K562 (cell line): ENCODE measurements at regions not wholly inside any gene's neighbourhood (a gene's known extent, or its start where the extent isn't known, plus 50 kb on each side); places are given as distances from the start of the nearest gene placed in this dataset.

Source experiments
- ATAC-seq: fragments of 200-7000 bp; cut with Tn5 transposase; 3 replicates; pipeline ENCODE4 v1.9.1; 2020; ENCODE audit warnings: moderate library complexity
- BruUV-seq: library from RNA; stranded (reverse); fragments of 400-500 nt; replicated peaks from 2 replicates; lab custom pipeline; 2021; lab: Mats Ljungman, UMichigan
- CTCF ChIA-PET: fragments of 300-600 bp; formaldehyde crosslinking; extraction: SDS; loops from one replicate; lab custom pipeline; 2021; ENCODE audit warnings: low intra/inter-chr PET ratio; lab: Yijun Ruan, JAX
- POLR2A ChIA-PET: fragments of 300-600, 350-650 bp; sonication (Branson Sonifier 250); formaldehyde crosslinking; extraction: SDS; loops from one replicate; lab custom pipeline; 2021; ENCODE audit warnings: antibody characterized with exemption, inconsistent platforms; lab: Yijun Ruan, JAX
- DNase-seq, 4 experiments: peaks; one replicate each; pipeline versions ENCODE4 v3.0.0 to v3.0.0-alpha.2; 2011 to 2018; ENCODE audit warnings: low spot score in 3 of 4, mixed read lengths in 3 of 4; ENCODE audit errors: extremely low read depth in 1 of 4
- FAIRE-seq: peaks from 2 replicates; lab custom pipeline; 2011; peaks lifted over from hg19 to GRCh38; lab: Jason Lieb, UNC
- H2AFZ ChIP-seq: 2 replicates; pipeline ENCODE4 v1.6.0; 2011; ENCODE audit warnings: low read depth, low read length, control low read depth, inconsistent platforms
- H3K27ac ChIP-seq: fragments of 200-600 bp; 3 replicates; pipeline ENCODE4 v1.8.0; 2011; ENCODE audit warnings: low read depth, mild to moderate bottlenecking, control low read depth, inconsistent platforms, low read length, moderate library complexity, mixed read lengths; ENCODE audit errors: extremely low read depth
- H3K27me3 ChIP-seq, 2 experiments: fragments of 300-600 bp in 1 of 2; 2 replicates in 1 of 2; 3 replicates in 1 of 2; pipeline versions ENCODE4 v1.6.0 to v1.8.0; 2011; ENCODE audit warnings: inconsistent platforms in 2 of 2, low read length in 2 of 2, mild to moderate bottlenecking in 1 of 2, mixed read lengths in 1 of 2, moderate library complexity in 1 of 2; ENCODE audit not compliant: control insufficient read depth in 2 of 2, insufficient read depth in 2 of 2
- H3K36me3 ChIP-seq: fragments of 300-600 bp; 3 replicates; pipeline ENCODE4 v1.8.0; 2011; ENCODE audit warnings: mild to moderate bottlenecking, low read length, inconsistent platforms; ENCODE audit not compliant: control insufficient read depth, insufficient read depth
- H3K4me1 ChIP-seq, 2 experiments: fragments of 200-600 bp in 1 of 2; replicated peaks in 1 of 2; 2 replicates in 1 of 2; 3 replicates in 1 of 2; pipeline versions ENCODE4 v1.5.1 to v1.8.0; 2011; ENCODE audit warnings: inconsistent platforms in 2 of 2, low read length in 2 of 2, mild to moderate bottlenecking in 1 of 2, mixed read lengths in 1 of 2, moderate library complexity in 1 of 2; ENCODE audit not compliant: control insufficient read depth in 2 of 2, insufficient read depth in 2 of 2
- H3K4me2 ChIP-seq: 2 replicates; pipeline ENCODE4 v1.6.1; 2011; ENCODE audit warnings: low read length, control low read depth, inconsistent platforms, mixed read lengths; ENCODE audit not compliant: insufficient read depth
- H3K4me3 ChIP-seq: fragments of 200-600 bp; sonication (generic), shearing (Covaris generic); 2 replicates; pipeline ENCODE4 v1.5.1; 2016; ENCODE audit warnings: control low read depth, inconsistent platforms
- H3K79me2 ChIP-seq: fragments of 200-600 bp; 3 replicates; pipeline ENCODE4 v1.8.0; 2011; ENCODE audit warnings: low read length, inconsistent platforms; ENCODE audit not compliant: control insufficient read depth, insufficient read depth
- H3K9ac ChIP-seq, 2 experiments: 2 replicates each; pipeline versions ENCODE4 v1.6.0 to v1.6.1; 2011; ENCODE audit warnings: low read depth in 2 of 2, low read length in 2 of 2, control low read depth in 1 of 2, inconsistent platforms in 1 of 2, mild to moderate bottlenecking in 1 of 2, mixed read lengths in 1 of 2; ENCODE audit not compliant: insufficient read depth in 1 of 2
- H3K9me1 ChIP-seq: one replicate; pipeline ENCODE4 v1.6.0; 2011; ENCODE audit warnings: inconsistent platforms, mild to moderate bottlenecking, low read length, moderate library complexity; ENCODE audit not compliant: control insufficient read depth, insufficient read depth
- H3K9me3 ChIP-seq: replicated peaks from 2 replicates; pipeline ENCODE4 v1.5.1; 2011; ENCODE audit warnings: low read depth, low read length, inconsistent platforms; ENCODE audit not compliant: control insufficient read depth, insufficient read depth
- H4K20me1 ChIP-seq: replicated peaks from 2 replicates; pipeline ENCODE4 v1.6.1; 2011; ENCODE audit warnings: low read length, inconsistent platforms, mixed read lengths; ENCODE audit not compliant: control insufficient read depth, insufficient read depth
- CCAR2 ChIP-seq: fragments of 200-400 bp; formaldehyde crosslinking; IDR thresholded peaks from 2 replicates; pipeline ENCODE4 v1.6.1; 2017; ENCODE audit warnings: mild to moderate bottlenecking, low read depth, low read length
- DDX20 ChIP-seq: fragments of 450-650 bp; IDR thresholded peaks from 2 replicates; pipeline ENCODE4 v1.6.1; 2016; ENCODE audit warnings: missing genetic modification characterization, low read depth, mild to moderate bottlenecking, missing compliant biosample characterization, moderate library complexity
- YBX1 ChIP-seq: fragments of 450-650 bp; IDR thresholded peaks from 2 replicates; pipeline ENCODE4 v1.7.1; 2016; ENCODE audit warnings: mild to moderate bottlenecking
- WGBS: fragments of 100-300 bp; shearing (Covaris generic); methylation state at CpG from one replicate; pipeline ENCODE4 v1.1.6; 2016; ENCODE audit warnings: low coverage, mixed read lengths; ENCODE audit not compliant: insufficient coverage; ENCODE audit errors: missing lambda C conversion rate; 5-methylcytosine and 5-hydroxymethylcytosine counted together
- in situ Hi-C: fragments of 300-500 bp; cut with MboI; formaldehyde crosslinking; loops from 4 replicates; pipeline ENCODE4 v1.15.0; 2018; ENCODE audit warnings: inconsistent platforms, mixed read lengths
- intact Hi-C: fragments of 100-400 bp; cut with micrococcal nuclease; formaldehyde crosslinking; loops from 2 replicates; pipeline ENCODE4 v1.14.2; 2022
- TF ChIP-seq, protein P1 (sequence below), 3 experiments: fragments of 200-800 bp in 1 of 3; fragments of 250-450 bp in 1 of 3; fragments of 450-650 bp in 1 of 3; sonication (Bioruptor Pico) in 1 of 3; sonication (Bioruptor generic) in 1 of 3; formaldehyde crosslinking in 1 of 3; IDR thresholded peaks; 2 replicates each; pipeline versions ENCODE4 v1.6.1 to v1.8.0; 2016 to 2022; ENCODE audit warnings: mild to moderate bottlenecking in 2 of 3, missing genetic modification characterization in 2 of 3, missing compliant biosample characterization in 1 of 3, moderate library complexity in 1 of 3

DNA sequence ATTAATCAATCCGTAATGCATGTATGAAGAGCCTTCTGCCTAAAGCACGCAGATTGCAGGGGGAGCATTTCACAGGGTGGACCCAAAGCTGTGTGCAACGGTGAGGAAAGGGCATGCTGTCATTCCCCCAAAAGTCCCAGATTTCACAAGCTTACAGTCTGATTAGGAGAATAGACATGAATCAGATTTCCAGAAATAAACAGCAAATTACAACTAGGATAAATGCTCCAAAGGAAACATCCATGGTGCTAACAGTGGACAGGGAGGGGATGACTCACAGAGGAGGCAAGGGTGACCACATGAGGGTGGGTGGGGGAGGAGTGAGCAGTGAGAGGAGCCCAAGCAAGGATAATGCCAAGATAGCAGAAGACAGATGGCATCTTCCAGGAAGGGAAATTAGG lies 258.4 kb upstream of the TAS2R1 start:
- in situ Hi-C loops: no loop called here
- ATAC-seq (no peak), DNase-seq (no peak), FAIRE-seq (no peak)
- intact Hi-C loops: no loop called here
- no peaks in the 10 kb centered on the region for H4K20me1 ChIP-seq
- no TSS peak for BruUV-seq
- H3K9ac ChIP-seq: no peak overlapping the region
- POLR2A ChIA-PET: no interaction called here
- no peak overlapping the region for H2AFZ ChIP-seq
- no peaks in the 10 kb centered on the region for H3K9me3 ChIP-seq
- TF ChIP-seq, protein P1, sequence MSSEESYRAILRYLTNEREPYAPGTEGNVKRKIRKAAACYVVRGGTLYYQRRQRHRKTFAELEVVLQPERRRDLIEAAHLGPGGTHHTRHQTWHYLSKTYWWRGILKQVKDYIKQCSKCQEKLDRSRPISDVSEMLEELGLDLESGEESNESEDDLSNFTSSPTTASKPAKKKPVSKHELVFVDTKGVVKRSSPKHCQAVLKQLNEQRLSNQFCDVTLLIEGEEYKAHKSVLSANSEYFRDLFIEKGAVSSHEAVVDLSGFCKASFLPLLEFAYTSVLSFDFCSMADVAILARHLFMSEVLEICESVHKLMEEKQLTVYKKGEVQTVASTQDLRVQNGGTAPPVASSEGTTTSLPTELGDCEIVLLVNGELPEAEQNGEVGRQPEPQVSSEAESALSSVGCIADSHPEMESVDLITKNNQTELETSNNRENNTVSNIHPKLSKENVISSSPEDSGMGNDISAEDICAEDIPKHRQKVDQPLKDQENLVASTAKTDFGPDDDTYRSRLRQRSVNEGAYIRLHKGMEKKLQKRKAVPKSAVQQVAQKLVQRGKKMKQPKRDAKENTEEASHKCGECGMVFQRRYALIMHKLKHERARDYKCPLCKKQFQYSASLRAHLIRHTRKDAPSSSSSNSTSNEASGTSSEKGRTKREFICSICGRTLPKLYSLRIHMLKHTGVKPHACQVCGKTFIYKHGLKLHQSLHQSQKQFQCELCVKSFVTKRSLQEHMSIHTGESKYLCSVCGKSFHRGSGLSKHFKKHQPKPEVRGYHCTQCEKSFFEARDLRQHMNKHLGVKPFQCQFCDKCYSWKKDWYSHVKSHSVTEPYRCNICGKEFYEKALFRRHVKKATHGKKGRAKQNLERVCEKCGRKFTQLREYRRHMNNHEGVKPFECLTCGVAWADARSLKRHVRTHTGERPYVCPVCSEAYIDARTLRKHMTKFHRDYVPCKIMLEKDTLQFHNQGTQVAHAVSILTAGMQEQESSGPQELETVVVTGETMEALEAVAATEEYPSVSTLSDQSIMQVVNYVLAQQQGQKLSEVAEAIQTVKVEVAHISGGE (CRISPR knock-in tag; IDR thresholded peaks at IDR 0.05): no peak
- TF ChIP-seq CCAR2 (no peak), YBX1 (no peak), DDX20 (tag) (no peak)
- H3K27me3 ChIP-seq: no peaks in the 10 kb centered on the region
- 0% methylated on average over 3 of the region's 3 CpGs for WGBS
- no peaks in the 10 kb centered on the region for H3K79me2 ChIP-seq
- CTCF ChIA-PET: no interaction called here
- no peak overlapping the region for H3K27ac ChIP-seq
- no peaks in the 10 kb centered on the region for H3K4me1 ChIP-seq
- H3K9me1 ChIP-seq: no peaks in the 10 kb centered on the region
- H3K36me3 ChIP-seq: no peaks in the 10 kb centered on the region
- no peak overlapping the region for H3K4me2 ChIP-seq
- no peak overlapping the region for H3K4me3 ChIP-seq
